Right atrium auricular region (tissue), 2 donors: ENCODE measurements at regions not wholly inside any gene's neighbourhood (a gene's known extent, or its start where the extent isn't known, plus 50 kb on each side); places are given as distances from the start of the nearest gene placed in this dataset.

Experiments used
- DNase-seq: peaks from one replicate; pipeline ENCODE4 v3.0.0-alpha.2; 2019; ENCODE audit warnings: low spot score
- H3K27ac ChIP-seq, 2 donors: fragments of 200-600 bp; sonication (generic); 1 replicate in 1 of 2; 2 replicates in 1 of 2; pipeline ENCODE4 v1.5.1; 2016 to 2019
- H3K27me3 ChIP-seq, 2 donors: fragments of 200-600 bp; sonication (generic); one replicate each; pipeline versions ENCODE4 v1.5.1 to v1.6.0; 2017 to 2019
- H3K36me3 ChIP-seq: fragments of 200-600 bp; sonication (generic); one replicate; pipeline ENCODE4 v1.5.1; 2016
- H3K4me1 ChIP-seq, 2 donors: fragments of 200-600 bp; sonication (generic); one replicate each; pipeline versions ENCODE4 v1.5.1 to v1.6.0; 2017 to 2019
- H3K4me3 ChIP-seq, 2 donors: fragments of 200-600 bp; sonication (generic); 1 replicate in 1 of 2; 2 replicates in 1 of 2; pipeline ENCODE4 v1.5.1; 2017 to 2019; ENCODE audit warnings: mild to moderate bottlenecking in 1 of 2, moderate library complexity in 1 of 2
- H3K9me3 ChIP-seq, 2 donors: fragments of 200-600 bp; sonication (generic); one replicate each; pipeline ENCODE4 v1.5.1; 2019
- TF ChIP-seq, protein P1 (sequence below), 2 donors: fragments of 200-600 bp; sonication (generic); IDR thresholded peaks; one replicate each; pipeline ENCODE4 v1.5.1; 2019; ENCODE audit warnings: antibody characterized with exemption in 2 of 2

DNA sequence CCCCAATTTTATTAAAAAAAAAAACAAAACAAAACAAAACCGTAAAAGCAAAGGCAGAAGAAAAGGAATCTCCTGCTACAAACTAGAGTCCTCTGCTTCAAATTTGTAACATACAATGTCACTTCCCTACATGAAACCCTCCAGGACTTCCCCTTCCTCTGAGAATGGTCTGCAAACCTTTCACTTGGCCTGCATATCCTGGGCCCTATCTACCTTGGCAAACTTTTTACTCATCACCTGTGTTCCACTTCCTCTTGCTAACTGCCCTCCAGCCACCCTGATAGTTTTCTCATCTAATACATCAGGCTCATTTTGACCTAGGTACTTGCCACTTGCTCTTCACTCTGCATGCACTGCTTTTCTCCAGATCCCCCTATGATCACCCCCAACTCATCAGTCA is 255.5 kb downstream of the ETAA1 start:
- Histone ChIP-seq H3K27me3 (no peaks in the 10 kb centered on the region), H3K4me1 (peaks cover 0 to 27% of the 10 kb centered on the region in 2 donors), H3K9me3 (no peaks in the 10 kb centered on the region), H3K27ac (no peak overlapping the region), H3K4me3 (no peak overlapping the region), H3K36me3 (no peaks in the 10 kb centered on the region)
- TF ChIP-seq, protein P1, sequence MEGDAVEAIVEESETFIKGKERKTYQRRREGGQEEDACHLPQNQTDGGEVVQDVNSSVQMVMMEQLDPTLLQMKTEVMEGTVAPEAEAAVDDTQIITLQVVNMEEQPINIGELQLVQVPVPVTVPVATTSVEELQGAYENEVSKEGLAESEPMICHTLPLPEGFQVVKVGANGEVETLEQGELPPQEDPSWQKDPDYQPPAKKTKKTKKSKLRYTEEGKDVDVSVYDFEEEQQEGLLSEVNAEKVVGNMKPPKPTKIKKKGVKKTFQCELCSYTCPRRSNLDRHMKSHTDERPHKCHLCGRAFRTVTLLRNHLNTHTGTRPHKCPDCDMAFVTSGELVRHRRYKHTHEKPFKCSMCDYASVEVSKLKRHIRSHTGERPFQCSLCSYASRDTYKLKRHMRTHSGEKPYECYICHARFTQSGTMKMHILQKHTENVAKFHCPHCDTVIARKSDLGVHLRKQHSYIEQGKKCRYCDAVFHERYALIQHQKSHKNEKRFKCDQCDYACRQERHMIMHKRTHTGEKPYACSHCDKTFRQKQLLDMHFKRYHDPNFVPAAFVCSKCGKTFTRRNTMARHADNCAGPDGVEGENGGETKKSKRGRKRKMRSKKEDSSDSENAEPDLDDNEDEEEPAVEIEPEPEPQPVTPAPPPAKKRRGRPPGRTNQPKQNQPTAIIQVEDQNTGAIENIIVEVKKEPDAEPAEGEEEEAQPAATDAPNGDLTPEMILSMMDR (IDR thresholded peaks at IDR 0.05): no peak
- DNase-seq: no peak

DNA sequence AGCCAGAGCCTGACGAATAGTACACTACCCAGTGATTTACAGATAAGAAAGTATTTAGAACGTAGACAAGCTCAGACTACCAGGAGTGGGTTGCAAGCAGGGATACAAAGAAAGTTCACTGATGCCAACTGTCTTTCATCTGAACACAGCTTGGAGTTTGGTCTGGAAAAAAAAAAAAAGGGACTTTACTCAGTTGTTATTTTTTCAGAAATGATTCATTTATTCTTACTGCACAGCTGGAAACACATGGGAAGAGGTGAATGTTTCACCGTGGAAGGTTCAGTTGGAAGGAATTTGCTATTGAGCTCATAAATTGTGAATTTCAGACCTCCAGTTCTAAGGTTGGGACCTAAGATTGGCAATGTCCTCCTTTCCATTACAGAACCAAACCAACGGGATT is 259.7 kb downstream of the ETAA1 start:
- TF ChIP-seq, protein P1 (IDR thresholded peaks at IDR 0.05): no peak
- no peak for DNase-seq
- Histone ChIP-seq H3K36me3 (no peaks in the 10 kb centered on the region), H3K4me3 (no peak overlapping the region), H3K4me1 (no peaks in the 10 kb centered on the region), H3K27me3 (no peaks in the 10 kb centered on the region), H3K27ac (no peak overlapping the region), H3K9me3 (peaks cover 0 to 4% of the 10 kb centered on the region in 2 donors)

DNA sequence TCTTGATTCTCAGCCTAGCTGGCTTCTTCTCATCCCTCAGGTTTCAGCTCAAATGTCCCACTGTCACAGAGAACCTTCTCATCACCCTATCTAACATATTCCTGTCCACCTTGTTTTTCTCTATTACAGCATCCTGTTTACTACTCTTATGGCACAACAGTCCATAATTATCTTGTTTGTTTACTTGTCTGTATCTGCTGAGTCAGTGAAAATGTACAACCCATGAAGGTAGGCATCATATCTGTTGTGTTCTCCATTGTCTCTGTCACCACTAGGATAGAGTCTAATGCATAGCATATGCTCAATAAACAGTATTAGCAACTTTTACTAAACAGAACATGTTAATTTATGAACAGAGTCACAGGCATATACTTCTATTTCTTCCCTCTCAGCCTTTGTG is 261.7 kb downstream of the ETAA1 start:
- no peaks in the 10 kb centered on the region for H3K4me1 ChIP-seq
- no peak overlapping the region for H3K27ac ChIP-seq
- H3K4me3 ChIP-seq: no peak overlapping the region
- H3K36me3 ChIP-seq: no peaks in the 10 kb centered on the region
- no peak for DNase-seq
- no peaks in the 10 kb centered on the region for H3K27me3 ChIP-seq
- peaks cover 0 to 4% of the 10 kb centered on the region in 2 donors for H3K9me3 ChIP-seq
- TF ChIP-seq, protein P1 (IDR thresholded peaks at IDR 0.05): no peak

GRCh38 chr2:67660015-67660602 is 263.0 kb downstream of the ETAA1 start:
- no peak for DNase-seq
- Histone ChIP-seq H3K27me3 (no peaks in the 10 kb centered on the region), H3K27ac (no peak overlapping the region), H3K4me1 (no peaks in the 10 kb centered on the region), H3K9me3 (peaks cover 0 to 4% of the 10 kb centered on the region in 2 donors), H3K4me3 (no peak overlapping the region), H3K36me3 (no peaks in the 10 kb centered on the region)
- TF ChIP-seq, protein P1 (IDR thresholded peaks at IDR 0.05): no peak

GRCh38 chr2:67660871-67661270 is 263.7 kb downstream of the ETAA1 start:
- Histone ChIP-seq H3K27me3 (no peaks in the 10 kb centered on the region), H3K9me3 (peaks cover 0 to 4% of the 10 kb centered on the region in 2 donors), H3K27ac (no peak overlapping the region), H3K4me1 (peaks cover 0 to under 1% of the 10 kb centered on the region in 2 donors), H3K4me3 (no peak overlapping the region), H3K36me3 (no peaks in the 10 kb centered on the region)
- DNase-seq: no peak
- TF ChIP-seq, protein P1 (IDR thresholded peaks at IDR 0.05): no peak

DNA sequence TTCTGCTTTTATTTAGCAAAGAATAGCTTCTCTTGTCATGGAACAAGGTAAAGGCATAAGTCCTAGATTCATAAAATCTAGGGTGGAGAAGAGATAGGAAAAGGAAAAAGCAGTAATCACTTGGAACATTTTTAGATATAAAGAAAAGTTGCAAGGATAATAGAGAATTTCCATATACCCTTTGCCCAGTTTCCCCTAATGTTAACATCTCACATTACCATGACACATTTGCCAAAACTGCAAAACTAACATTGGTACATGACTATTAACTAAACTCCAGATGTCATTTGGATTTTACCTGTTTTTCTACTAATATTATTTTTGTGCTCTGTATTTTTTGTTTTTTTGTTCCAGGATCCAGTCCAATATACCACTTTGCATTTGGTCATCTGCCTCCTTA is 265.1 kb downstream of the ETAA1 start:
- H3K4me1 ChIP-seq: peaks cover 0 to 9% of the 10 kb centered on the region in 2 donors
- no peaks in the 10 kb centered on the region for H3K27me3 ChIP-seq
- peaks cover 0 to 4% of the 10 kb centered on the region in 2 donors for H3K9me3 ChIP-seq
- TF ChIP-seq, protein P1 (IDR thresholded peaks at IDR 0.05): no peak
- DNase-seq: no peak
- no peaks in the 10 kb centered on the region for H3K36me3 ChIP-seq
- no peak overlapping the region for H3K4me3 ChIP-seq
- H3K27ac ChIP-seq: no peak overlapping the region
